Adrenal gland (tissue), 9 donors: ENCODE measurements at regions not wholly inside any gene's neighbourhood (a gene's known extent, or its start where the extent isn't known, plus 50 kb on each side); places are given as distances from the start of the nearest gene placed in this dataset.

Experiments used
- DNase-seq, 7 donors: peaks; one replicate each; pipeline ENCODE4 v3.0.0-alpha.2; 2019 to 2020
- H3K27ac ChIP-seq, 5 donors: fragments of 200-600 bp; sonication (generic) in 4 of 5; 1 replicate in 3 of 5; 2 replicates in 2 of 5; pipeline versions ENCODE4 v1.5.1 to v1.8.0; 2016 to 2020; ENCODE audit warnings: mild to moderate bottlenecking in 1 of 5
- H3K27me3 ChIP-seq: fragments of 200-600 bp; 2 replicates; pipeline ENCODE4 v1.8.0; 2021
- H3K36me3 ChIP-seq, 2 donors: fragments of 200-600 bp; replicated peaks in 1 of 2; 1 replicate in 1 of 2; 2 replicates in 1 of 2; pipeline versions ENCODE4 v1.5.1 to v1.8.0; 2018 to 2022
- H3K4me1 ChIP-seq, 2 donors: fragments of 200-600 bp; replicated peaks in 1 of 2; 1 replicate in 1 of 2; 2 replicates in 1 of 2; pipeline versions ENCODE4 v1.5.1 to v1.8.0; 2018 to 2021
- H3K4me3 ChIP-seq, 4 donors: fragments of 200-600 bp; sonication (generic) in 3 of 4; one replicate each; pipeline ENCODE4 v1.5.1; 2016 to 2018
- H3K9me3 ChIP-seq, 3 donors: fragments of 200-600 bp; sonication (generic) in 1 of 3; replicated peaks in 1 of 3; 1 replicate in 2 of 3; 2 replicates in 1 of 3; pipeline versions ENCODE4 v1.5.1 to v1.8.0; 2016 to 2021
- POLR2A ChIP-seq, 2 donors: fragments of 450-650 bp; IDR thresholded peaks; one replicate each; pipeline ENCODE4 v1.6.1; 2017; ENCODE audit warnings: antibody characterized with exemption in 2 of 2, mild to moderate bottlenecking in 2 of 2, moderate library complexity in 1 of 2
- WGBS, 4 donors: extraction: QIAGEN DNeasy Blood & Tissue Kit in 2 of 4; methylation state at CpG; one replicate each; pipeline versions ENCODE4 v1.1.5 to v1.1.7; 2013 to 2017; 5-methylcytosine and 5-hydroxymethylcytosine counted together
- intact Hi-C, 2 donors: fragments of 100-400 bp; cut with DNase I; formaldehyde crosslinking; loops; one replicate each; pipeline versions ENCODE4 v1.14.1 to v1.15.0; 2022 to 2023
- TF ChIP-seq, protein P1 (sequence below), 6 experiments: fragments of 450-650 bp in 4 of 6; fragments of 200-600 bp in 2 of 6; sonication (generic) in 1 of 6; IDR thresholded peaks; 1 replicate in 5 of 6; 2 replicates in 1 of 6; pipeline versions ENCODE4 v1.5.1 to v1.8.0; 2016 to 2021; ENCODE audit warnings: antibody characterized with exemption in 6 of 6, mild to moderate bottlenecking in 2 of 6, moderate library complexity in 1 of 6
- donor health status: healthy with polysubstance abuse.
- donor health status: Bipolar disorder and iron deficiency.
- donor health status: DM: yes; HTN: yes; CAD: no.
- donor health status: DM: no; HTN: no; CAD: no.
- donor health status: DM: no; HTN: no; CAD: no.

DNA sequence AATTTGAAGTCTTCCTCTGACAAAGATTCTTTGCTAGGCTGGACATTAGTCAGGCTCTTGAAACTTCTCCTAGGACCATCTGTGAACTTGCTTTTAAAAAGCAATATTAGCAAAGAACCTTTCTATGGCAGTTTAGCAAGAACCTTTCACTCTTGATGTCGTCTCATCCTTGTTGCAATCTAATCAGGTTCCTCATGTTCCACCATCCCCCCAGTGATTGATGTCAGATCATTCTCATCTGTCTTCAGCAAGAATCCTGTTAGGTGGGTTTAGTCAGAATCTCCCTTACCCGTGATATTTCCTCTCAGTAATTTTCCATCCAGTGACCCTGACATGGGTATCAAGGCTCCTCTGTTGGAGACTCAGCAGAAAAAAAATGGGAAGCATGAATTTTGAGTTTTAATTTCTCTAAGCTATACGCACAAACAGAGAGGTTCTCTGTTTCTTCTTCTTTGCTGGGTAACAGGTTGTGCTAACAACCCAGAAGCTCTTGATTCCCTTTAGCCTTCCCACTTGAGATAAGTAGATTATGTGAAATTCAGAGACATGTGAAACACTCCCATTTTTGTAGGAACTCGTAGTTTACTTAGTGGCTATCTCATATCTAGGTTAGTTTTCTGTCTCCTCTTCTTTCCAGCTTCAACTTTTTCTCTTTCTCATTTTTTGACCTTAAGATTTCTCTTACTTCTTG lies 507.4 kb downstream of the C4orf33 start:
- 60 to 71% (median 62%) methylated on average over 4 of the region's 4 CpGs for WGBS, 4 donors
- H3K4me3 ChIP-seq: no peak overlapping the region
- no peaks in the 10 kb centered on the region for H3K4me1 ChIP-seq
- H3K27me3 ChIP-seq: no peaks in the 10 kb centered on the region
- intact Hi-C loops: no loop called here
- no peak for DNase-seq
- no peak for TF ChIP-seq POLR2A (IDR thresholded peaks at IDR 0.05)
- TF ChIP-seq, protein P1, sequence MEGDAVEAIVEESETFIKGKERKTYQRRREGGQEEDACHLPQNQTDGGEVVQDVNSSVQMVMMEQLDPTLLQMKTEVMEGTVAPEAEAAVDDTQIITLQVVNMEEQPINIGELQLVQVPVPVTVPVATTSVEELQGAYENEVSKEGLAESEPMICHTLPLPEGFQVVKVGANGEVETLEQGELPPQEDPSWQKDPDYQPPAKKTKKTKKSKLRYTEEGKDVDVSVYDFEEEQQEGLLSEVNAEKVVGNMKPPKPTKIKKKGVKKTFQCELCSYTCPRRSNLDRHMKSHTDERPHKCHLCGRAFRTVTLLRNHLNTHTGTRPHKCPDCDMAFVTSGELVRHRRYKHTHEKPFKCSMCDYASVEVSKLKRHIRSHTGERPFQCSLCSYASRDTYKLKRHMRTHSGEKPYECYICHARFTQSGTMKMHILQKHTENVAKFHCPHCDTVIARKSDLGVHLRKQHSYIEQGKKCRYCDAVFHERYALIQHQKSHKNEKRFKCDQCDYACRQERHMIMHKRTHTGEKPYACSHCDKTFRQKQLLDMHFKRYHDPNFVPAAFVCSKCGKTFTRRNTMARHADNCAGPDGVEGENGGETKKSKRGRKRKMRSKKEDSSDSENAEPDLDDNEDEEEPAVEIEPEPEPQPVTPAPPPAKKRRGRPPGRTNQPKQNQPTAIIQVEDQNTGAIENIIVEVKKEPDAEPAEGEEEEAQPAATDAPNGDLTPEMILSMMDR (IDR thresholded peaks at IDR 0.05): no peak
- H3K27ac ChIP-seq: no peak overlapping the region
- H3K36me3 ChIP-seq: no peaks in the 10 kb centered on the region
- no peaks in the 10 kb centered on the region for H3K9me3 ChIP-seq

- WGBS, 4 donors: 40 to 75% (median 66%) methylated on average over 1 of the region's 1 CpG
- H3K9me3 ChIP-seq: no peaks in the 10 kb centered on the region
- intact Hi-C loops: no loop called here
- no peak for TF ChIP-seq POLR2A (IDR thresholded peaks at IDR 0.05)
- TF ChIP-seq, protein P1 (IDR thresholded peaks at IDR 0.05): no peak
- no peak overlapping the region for H3K27ac ChIP-seq
- no peaks in the 10 kb centered on the region for H3K4me1 ChIP-seq
- no peak for DNase-seq
- H3K4me3 ChIP-seq: no peak overlapping the region
- no peaks in the 10 kb centered on the region for H3K27me3 ChIP-seq
- no peaks in the 10 kb centered on the region for H3K36me3 ChIP-seq
These were observed 508.8 kb downstream of the C4orf33 start for GRCh38 chr4:129604632-129605255.

DNA sequence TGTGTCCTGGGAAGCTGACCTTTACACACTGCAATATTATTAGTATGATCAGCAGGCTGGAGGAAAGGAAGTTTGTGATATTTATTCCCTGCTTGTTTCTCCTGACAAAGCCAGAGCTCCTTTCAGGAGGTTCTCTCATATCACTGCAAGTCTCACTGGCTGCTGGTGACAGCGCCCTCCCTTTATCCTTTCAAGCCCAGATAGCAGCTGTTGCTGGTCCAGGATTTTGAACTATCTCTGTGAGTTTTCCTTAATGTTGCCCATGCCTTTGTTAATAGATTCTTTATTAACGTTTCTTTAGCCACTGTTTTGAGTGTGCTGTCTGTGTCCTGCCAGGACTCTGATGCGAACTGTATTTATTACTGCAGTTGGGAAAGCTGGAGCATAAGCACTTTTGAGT lies 518.7 kb downstream of the C4orf33 start:
- Histone ChIP-seq H3K4me1 (no peaks in the 10 kb centered on the region), H3K4me3 (no peak overlapping the region), H3K9me3 (no peaks in the 10 kb centered on the region), H3K27me3 (no peaks in the 10 kb centered on the region), H3K36me3 (no peaks in the 10 kb centered on the region), H3K27ac (no peak overlapping the region)
- TF ChIP-seq, protein P1 (IDR thresholded peaks at IDR 0.05): no peak
- no peak for DNase-seq
- intact Hi-C loops: no loop called here
- WGBS, 4 donors: 27 to 41% (median 35%) methylated on average over 3 of the region's 3 CpGs

DNA sequence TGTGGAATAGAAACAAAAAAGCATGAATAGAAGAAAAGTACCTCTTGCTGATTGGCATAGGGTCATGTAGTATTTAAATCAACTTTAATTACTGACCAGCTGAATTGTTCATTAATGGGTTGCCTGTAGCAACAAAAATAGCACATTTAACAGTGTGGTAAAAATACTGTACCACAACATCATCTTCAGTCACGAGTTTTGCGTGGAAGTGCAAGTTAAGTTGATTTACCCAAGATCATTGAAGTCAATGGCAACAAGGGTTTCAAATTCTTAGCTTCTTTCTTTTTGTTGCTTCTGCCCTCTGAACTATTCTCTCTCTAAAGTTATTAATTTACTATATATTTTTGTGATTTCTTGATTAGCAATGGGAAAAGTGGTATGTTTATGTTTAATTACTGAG lies 526.6 kb downstream of the C4orf33 start:
- no peak overlapping the region for H3K4me3 ChIP-seq
- no peaks in the 10 kb centered on the region for H3K27me3 ChIP-seq
- H3K36me3 ChIP-seq: no peaks in the 10 kb centered on the region
- intact Hi-C loops: no loop called here
- DNase-seq: no peak
- H3K9me3 ChIP-seq: no peaks in the 10 kb centered on the region
- no peaks in the 10 kb centered on the region for H3K4me1 ChIP-seq
- TF ChIP-seq POLR2A (IDR thresholded peaks at IDR 0.05): no peak
- TF ChIP-seq, protein P1 (IDR thresholded peaks at IDR 0.05): no peak
- H3K27ac ChIP-seq: no peak overlapping the region
- 72 to 88% (median 84%) methylated on average over 2 of the region's 2 CpGs for WGBS, 4 donors
